ACHN (cell line): ENCODE measurements at regions not wholly inside any gene's neighbourhood (a gene's known extent, or its start where the extent isn't known, plus 50 kb on each side); places are given as distances from the start of the nearest gene placed in this dataset.
"Not testable (repeated sequence)": the region's sequence is repeated elsewhere in the genome, so short reads cannot be mapped to it uniquely, and the experiment has no call there.

ENCODE experiments used
- DNase-seq: peaks from one replicate; pipeline ENCODE4 v3.0.0-alpha.2; 2015
- in situ Hi-C: cut with HindIII; loops from 2 replicates; pipeline ENCODE4 v1.10.0; 2017; ENCODE audit warnings: low sequenced_read_pairs, low pct_ligation_motif_present, low pct_unique_long_range_greater_than_20kb

- in situ Hi-C loops = no loop called here
- DNase-seq = no peak
Observed at GRCh38 chr4:151517896-151518295, 108.9 kb downstream of the FHIP1A start.

DNA sequence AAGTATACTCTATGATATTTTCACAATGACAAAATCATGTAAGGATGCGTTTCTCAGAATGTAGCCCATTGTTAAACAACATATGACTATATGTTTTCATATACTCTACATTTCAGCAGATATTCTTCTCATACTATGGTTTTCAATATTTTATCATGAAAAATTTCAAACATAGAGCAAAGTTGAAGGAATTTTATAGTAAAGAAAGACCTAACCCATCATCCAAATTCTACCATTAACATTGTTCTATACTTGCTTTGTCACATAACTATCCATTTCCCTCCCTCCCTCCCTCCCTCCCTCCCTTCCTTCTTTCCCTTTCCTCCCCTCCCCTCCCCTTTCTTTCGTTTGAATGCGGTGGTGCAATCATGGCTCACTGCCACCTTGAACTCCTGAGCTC, 109.4 kb downstream of the FHIP1A start:
- DNase-seq = no peak
- in situ Hi-C loops = no loop called here

DNA sequence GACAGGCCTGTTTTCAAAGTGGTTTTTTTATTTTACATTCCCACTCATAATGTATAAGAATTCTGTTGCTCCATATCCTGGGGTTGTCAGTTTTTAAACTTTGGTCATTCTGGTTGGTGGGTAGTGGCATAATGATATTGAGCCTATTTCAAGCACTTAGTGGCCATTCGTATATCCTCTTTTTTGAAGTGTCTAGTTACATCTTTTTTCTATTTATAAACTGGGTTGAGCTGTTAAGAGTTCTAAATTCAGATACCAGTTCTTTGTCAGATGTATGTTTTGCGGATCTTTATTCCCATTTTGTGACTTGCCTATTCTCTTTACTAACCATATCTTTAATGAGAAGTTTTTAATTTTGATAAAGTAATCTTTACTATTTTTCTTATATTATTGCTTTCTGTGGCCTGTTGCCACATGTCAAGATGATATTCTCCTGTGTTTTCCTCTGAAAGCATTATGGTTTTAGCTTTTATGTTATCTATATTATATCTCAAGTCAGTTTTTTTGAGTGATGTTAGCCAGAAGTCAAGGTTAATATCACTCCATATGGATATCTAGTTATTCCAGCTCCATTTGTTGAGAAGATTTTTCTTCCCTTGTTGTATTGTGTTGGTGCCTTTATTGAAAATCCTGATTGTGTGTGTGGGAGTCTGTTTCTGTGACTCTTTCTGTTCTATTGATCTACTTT, 110.9 kb downstream of the FHIP1A start:
- in situ Hi-C loops = no loop called here
- no peak for DNase-seq

DNA sequence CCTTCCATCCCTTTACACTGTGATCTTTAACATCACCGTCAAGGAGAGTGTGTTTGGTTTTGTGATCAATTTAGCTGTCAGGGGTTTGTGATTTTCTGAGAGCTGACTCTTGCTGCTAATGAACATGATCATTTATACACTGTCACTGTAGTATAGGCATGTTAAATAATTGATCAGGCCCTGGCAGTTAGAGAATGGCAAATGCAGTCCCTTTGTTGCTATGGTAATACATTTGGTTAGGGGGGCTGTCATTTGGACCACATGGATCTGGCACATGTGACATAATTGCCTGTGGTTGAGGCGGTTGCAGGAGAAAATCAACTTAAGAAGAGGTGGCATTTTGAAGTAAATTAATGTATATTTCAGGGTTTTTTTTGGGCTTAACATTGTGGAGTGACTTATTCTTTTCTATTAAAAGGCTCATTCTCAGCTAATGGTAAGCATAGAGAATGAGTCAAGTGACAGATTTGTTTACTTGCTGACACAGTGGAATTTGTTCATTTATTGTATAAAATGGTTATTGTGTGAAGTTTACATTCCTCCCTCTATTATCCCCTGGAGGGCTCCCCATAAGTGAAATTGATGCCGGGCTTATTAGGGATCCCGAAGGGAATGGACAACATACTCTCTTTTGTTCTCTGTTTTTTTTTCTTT, 114.0 kb downstream of the FHIP1A start:
- in situ Hi-C loops = no loop called here
- DNase-seq = no peak

DNA sequence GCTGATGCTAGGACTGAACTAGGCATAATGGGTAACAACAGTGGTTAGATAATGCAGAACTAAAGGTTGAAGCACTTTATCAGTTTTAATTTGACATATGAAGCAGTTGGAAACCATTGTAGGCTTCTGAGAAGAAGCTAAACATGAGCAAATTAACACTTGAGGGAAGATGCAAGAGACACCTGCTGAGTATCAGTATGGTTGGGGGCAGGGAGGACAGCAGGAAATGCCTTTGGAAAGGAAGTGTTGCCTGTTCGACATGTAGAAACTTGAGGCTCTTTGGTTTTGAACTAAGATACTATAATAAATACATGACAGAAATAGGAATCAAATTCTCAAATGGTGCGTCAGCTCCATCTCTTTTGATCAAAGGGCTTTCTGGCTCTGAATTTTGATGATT, 115.6 kb downstream of the FHIP1A start:
- no peak for DNase-seq
- in situ Hi-C loops = no loop called here

DNA sequence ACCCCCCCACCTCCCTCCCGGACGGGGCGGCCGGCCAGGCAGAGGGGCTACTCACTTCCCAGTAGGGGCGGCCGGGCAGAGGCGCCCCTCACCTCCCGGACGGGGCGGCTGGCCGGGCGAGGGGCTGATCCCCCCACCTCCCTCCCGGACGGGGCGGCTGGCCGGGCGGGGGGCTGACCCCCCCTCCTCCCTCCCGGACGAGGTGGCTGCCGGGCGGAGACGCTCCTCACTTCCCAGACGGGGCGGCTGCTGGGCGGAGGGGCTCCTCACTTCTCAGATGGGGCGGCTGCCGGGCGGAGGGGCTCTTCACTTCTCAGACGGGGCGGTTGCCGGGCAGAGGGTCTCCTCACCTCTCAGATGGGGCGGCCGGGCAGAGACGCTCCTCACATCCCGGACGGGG, 117.5 kb downstream of the FHIP1A start:
- in situ Hi-C loops, DNase-seq: not testable (repeated sequence)

DNA sequence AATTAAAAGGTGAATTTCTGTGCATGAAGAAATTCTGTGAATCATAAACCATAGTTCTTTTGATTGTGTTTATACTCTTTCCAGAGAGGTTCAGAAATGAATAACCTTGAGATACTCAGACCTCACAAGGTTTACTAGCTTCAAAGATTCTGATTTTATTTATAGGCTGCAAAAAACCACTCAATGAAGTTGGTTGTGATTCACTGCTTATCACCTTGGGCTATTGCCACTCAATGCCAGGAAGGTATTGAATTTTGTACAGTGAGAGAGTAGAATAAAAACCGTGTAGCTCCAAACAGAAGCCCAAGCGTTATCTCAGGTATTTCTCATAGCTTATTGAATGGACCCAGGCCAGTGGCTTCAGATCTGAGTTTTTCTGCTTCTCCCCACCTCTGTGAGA, 118.7 kb downstream of the FHIP1A start:
- DNase-seq = no peak

DNA sequence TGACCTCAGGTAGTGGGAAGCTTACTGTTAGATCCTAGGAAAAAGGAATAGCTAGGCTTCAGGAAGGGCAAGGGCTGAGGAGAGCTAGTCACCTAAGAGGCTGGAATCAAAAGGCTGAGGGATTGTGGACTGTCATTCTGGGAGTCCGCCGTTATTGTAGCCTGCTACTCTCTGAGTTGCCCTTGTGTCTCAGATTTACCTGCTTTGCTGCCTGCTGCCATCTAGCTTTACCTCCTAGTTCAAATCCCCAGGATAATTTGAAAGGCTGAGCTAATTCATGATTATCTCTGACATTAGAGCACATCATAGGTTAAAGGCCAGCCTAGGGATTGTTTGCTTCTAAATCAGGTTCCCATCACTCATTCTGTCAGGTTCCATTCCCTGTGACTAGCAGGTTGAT, 120.2 kb downstream of the FHIP1A start:
- in situ Hi-C loops = no loop called here
- no peak for DNase-seq

More for the DNA sequence above, 118.7 kb downstream of the FHIP1A start:
- in situ Hi-C loops = no loop called here

DNA sequence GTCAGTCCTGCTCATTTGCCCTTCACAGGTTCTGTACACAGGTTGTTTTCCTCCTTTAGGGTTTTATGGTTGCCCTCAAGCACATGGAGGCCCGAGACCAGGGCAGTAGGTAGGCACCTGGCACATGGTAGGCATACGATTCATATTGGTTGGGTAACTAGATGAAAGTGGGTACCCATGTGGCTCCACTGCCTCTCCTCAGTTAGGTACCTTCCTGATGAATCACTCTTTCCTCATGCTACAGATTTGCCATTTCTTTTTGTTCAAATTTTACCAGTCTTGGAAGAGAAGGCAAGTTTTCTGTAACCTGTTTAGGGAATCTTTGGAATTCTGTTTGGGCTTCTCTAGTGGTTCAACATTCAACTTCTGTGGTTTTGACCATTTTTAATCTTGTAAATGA, 121.3 kb downstream of the FHIP1A start:
- peak; percentile 4 for DNase-seq
- in situ Hi-C loops = no loop called here

DNA sequence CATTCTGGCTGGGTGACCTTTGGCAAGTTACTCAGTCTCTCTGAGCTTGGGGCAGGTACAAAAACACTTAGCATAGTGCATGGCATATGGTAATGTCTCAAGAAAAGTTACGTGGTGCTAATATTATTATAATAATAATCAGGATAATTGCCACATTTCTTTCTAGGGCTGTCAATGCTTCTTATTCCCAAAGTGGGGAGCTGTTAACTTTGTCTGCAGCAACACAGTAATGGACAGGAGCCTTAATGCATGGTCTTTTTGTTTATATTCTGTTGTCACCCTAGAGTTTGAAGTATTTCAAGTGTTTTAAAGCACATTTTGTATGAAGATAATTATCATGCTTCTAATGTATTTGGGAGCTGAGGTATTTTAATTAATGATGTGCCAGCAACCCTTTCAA, 121.8 kb downstream of the FHIP1A start:
- in situ Hi-C loops = no loop called here
- DNase-seq = peak; percentile 12

- no peak for DNase-seq
- in situ Hi-C loops = no loop called here
Observed at GRCh38 chr4:151532001-151532708, 123.2 kb downstream of the FHIP1A start.

- in situ Hi-C loops = no loop called here
- DNase-seq = no peak
Observed at GRCh38 chr4:151534195-151534594, 125.2 kb downstream of the FHIP1A start.

- DNase-seq = no peak
Observed at GRCh38 chr4:151535366-151535765, 126.4 kb downstream of the FHIP1A start.

DNA sequence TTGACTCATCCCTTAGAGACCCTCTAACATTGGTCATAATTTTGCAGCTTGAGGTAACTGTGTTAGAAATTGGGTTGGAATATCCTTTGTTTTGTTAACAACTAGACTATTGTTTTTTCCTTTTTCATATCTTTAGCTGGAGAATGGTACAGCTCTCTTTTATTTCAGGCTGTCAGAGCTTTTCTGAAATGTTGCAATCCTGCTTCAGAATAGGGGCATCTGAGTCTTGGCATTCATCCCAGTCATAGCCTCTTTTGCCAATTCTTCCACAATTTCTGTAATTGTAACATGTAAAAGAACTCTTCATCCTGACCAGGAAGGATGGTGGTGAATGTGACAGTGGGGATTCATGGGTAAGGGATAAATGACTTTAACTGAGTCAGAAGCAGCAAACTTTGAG, 128.7 kb downstream of the FHIP1A start:
- in situ Hi-C loops = no loop called here

More at GRCh38 chr4:151535366-151535765, 126.4 kb downstream of the FHIP1A start:
- in situ Hi-C loops = no loop called here

DNA sequence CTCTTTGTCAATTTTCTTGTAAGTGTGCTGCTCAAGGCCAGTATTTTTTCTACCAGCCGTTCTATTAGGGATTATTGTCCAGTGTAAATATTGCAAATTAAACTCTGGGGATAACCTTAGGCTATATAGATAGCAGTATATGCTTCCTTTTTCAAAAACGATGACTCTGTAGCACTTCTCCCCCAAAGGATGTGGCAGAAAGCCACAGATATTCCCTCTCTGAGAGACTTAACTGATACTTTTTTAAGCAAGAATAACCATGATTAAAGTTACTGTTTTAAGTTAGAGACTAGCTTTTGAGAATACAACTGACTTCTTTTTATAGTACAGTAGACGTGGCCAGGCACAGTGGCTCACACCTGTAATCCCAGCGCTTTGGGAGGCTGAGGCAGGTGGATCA, 130.0 kb downstream of the FHIP1A start:
- in situ Hi-C loops = no loop called here
- DNase-seq = no peak

More for the DNA sequence above, 128.7 kb downstream of the FHIP1A start:
- DNase-seq = no peak

DNA sequence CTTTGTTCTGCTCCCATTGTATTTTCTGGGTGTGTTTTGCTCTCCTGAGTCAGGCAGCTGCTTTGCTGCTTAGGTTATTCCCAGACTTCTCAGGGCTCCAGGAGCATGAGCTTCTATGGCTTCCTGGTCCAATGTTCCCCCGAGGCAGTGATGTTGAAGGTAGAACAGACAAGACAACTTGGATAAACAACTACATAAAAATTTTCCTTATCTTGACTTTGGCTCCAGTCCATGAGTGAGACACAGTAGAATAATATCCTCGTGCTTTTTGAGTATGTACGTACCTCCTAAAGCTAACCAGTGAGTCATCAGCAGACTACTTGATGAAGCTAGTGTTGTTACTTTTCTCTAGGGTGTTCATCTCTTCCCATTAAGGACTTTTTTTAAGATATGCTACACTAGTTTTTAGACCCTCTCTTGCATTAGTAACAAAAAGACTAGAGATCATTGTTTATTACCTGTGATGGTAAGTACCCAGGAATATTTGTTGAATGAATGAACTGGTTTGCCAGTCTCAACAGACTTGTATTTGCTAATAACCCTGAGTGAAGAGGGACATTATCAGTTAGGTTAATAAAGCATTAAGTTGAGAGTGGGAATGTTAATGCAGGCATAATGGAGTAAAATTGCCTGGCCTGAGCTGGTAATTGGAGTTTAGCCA, 131.9 kb downstream of the FHIP1A start:
- in situ Hi-C loops = no loop called here
- DNase-seq = peak; percentile 49

- in situ Hi-C loops = no loop called here
- no peak for DNase-seq
Observed at GRCh38 chr4:151541389-151542071, 132.6 kb downstream of the FHIP1A start.

DNA sequence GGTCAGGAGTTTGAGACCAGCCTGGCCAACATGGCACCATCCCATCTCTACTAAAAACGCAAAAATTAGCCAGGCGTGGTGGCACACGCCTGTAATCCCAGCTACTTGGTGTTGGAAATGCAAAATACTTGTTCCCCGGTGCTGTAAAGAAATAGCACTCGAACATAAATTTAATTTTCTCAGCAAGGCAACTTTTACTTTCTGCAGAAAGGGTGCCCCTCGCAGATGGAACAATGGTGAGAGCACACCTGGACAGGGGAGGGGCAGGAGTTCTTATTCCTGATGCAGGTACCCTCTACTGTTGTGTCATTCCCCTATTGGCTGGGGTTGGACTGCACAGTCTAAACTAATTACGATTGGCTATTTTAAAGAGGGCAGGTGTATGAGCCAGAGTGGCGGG, 139.7 kb downstream of the FHIP1A start:
- DNase-seq = no peak
- in situ Hi-C loops = no loop called here

GRCh38 chr4:151549378-151549777, 140.4 kb downstream of the FHIP1A start:
- in situ Hi-C loops, DNase-seq: not testable (repeated sequence)
